Right forelimb (tissue), 1 donor: ENCODE measurements at regions not wholly inside any gene's neighbourhood (a gene's known extent, or its start where the extent isn't known, plus 50 kb on each side); places are given as distances from the start of the nearest gene placed in this dataset.

ENCODE experiments used
- DNase-seq: peaks from one replicate; pipeline ENCODE4 v3.0.0-alpha.2; 2018

DNA sequence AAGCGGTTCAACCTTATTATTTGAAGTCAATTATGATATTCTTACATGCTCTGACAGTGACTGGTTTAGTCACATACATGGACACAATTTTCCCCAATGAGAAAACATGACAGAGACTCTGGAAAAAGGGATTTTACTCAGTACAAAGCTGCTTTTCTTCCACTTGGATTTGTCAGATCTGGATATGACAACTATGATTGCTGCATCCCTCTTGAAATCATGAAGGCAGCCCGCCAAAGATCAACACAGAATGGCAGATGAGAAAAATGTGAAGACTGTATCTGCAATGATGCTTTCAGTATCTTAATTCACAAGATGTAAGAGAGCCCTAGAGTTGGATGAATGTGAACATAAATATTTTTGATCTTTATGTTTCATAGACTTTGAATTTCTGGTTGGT lies 439.6 kb downstream of the CDH8 start:
- DNase-seq: no peak

GRCh38 chr16:61595605-61596004 lies 440.6 kb downstream of the CDH8 start:
- no peak for DNase-seq

GRCh38 chr16:61590577-61590976 lies 445.7 kb downstream of the CDH8 start:
- no peak for DNase-seq

DNA sequence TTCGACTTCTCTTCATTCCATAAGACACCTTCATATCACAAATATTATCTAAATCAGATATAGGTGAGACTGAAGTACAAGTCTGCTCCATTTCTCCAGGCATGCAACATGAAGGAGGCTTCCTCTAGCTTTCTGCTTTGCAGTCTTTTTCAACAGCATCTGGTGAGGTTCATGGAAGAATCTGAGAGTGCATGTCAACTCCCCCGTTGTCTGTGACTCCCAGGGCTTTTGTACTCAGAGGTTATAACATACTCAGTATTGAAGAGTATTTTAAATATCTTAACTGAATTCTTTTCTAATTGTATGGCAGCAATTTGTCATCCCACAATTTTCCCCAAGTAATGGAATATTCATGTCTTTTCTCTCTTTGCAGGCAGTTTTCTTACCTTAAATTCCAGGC lies 448.7 kb downstream of the CDH8 start:
- DNase-seq: no peak

GRCh38 chr16:61581417-61582046 lies 454.7 kb downstream of the CDH8 start:
- DNase-seq: no peak

DNA sequence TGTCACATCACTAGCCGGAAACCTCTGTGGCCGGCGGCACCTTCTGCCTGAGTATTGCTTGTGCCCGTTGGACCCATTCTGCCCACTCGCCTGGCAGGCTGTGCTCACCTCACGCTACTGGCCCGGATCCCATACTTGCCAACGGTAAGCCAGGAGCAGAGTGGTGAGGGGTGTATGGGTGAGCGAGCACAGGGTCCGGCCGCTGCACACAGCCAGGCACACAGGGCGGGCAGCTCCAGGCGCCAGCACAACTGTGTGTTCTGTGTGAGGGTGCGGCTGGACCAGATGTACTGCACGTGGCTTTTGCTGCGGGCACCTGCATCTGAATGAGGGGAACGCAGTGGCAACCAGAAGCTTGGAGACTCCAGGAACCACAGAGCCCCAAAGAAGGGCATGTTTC lies 455.7 kb downstream of the CDH8 start:
- DNase-seq: no peak

GRCh38 chr16:61579195-61579594 lies 457.0 kb downstream of the CDH8 start:
- DNase-seq: no peak

GRCh38 chr16:61576476-61576875 lies 459.8 kb downstream of the CDH8 start:
- no peak for DNase-seq

DNA sequence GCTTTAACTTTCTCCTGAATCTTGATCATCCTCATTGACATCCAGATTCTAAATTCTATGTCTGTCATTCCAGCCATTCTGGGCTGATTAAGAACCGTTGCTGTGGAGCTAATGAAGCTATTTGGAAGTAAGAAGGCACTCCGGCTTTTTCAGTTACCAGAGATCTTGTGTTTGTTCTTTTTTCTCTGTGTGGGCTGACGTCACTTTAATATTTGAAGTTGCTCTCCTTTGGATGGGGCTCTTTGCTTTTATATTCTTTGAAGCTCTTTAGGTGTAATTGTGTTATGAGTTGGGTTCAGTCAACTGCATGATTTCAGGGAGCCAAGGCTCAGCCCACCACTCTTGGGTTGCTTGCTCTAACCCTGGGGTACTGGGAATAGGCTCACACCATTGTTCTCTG lies 460.6 kb downstream of the CDH8 start:
- no peak for DNase-seq

- DNase-seq: no peak
Observed at GRCh38 chr16:61569028-61569427, 467.2 kb downstream of the CDH8 start.

DNA sequence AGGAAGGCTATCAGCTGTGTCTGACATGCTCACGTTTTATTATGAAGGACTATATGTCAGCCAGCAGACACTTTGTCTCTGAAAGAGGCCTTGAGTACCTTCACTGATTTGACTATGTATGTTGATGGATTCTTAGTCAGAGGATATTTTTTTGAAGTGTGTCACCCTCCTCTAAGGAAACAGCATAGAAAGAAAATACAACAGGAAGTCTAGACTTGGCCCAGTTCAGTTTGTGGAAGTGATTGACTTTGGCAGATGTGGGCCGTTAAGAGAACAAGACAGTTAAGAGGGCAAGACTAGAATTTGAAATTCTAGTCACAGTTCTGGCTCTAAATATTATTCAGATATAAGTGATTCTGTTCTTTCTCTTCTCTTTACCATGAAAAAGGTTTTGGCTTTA lies 471.5 kb downstream of the CDH8 start:
- no peak for DNase-seq

- DNase-seq: no peak
Observed at GRCh38 chr16:61555718-61556441, 480.4 kb downstream of the CDH8 start.

DNA sequence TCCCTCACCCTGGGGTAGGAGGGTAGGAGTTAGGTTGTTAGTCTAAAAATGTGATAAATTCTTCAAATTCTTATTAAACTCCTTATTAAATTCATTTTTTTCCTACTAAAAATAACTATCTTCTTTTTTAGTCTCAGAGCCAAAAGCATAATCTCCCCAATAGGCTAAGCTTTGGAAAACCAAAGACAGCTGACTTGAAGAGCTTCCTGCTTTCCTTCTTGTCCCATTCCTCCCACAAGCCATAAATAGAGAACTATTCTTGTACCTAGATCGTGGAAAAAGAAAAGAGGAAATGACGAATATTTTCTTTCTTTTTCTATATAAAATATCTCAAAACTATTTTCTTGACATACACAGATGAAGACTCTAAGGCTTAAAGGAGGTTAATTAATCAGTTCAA lies 486.9 kb downstream of the CDH8 start:
- no peak for DNase-seq

GRCh38 chr16:61547626-61548025 lies 488.6 kb downstream of the CDH8 start:
- no peak for DNase-seq

DNA sequence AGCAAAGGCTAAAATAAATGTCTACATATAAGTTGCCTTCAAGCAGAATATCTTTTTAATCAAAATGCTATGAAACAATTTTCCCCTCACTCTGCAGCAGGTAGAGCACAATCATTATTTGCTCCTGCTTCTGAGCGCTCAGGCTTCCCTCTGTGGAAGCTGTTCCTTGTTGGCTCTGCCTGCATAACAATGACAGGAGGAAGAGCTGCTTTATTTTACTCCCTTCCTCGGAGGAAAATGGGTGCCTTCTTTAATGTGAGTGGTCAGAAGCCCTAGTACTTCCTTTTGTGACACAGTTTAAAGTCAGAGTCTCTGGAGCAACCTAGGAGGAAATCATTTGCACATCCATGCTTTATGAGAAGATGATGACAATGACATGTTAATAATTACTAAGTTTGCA lies 492.1 kb downstream of the CDH8 start:
- DNase-seq: no peak

- no peak for DNase-seq
Observed at GRCh38 chr16:61540216-61540615, 496.0 kb downstream of the CDH8 start.

- no peak for DNase-seq
Observed at GRCh38 chr16:61530697-61531096, 505.5 kb downstream of the CDH8 start.

- no peak for DNase-seq
Observed at GRCh38 chr16:61500851-61501250, 535.4 kb downstream of the CDH8 start.

DNA sequence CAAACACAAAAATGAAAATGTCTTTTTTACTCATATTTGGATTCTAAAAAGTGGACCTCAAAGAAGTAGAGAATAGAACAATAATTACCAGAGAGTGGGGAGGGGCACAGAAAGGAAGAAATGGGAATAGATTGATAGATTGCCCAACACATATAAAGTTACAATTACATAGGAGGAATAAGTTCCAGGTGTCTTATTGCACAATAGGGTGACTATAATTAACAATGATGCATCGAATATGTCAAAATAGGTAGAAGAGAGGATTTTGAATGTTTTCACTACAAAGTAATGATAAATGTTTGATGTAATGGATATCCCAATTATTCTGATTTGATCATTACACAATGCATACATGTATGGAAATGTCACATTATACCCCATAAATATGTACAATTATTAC lies 556.0 kb downstream of the CDH8 start:
- DNase-seq: no peak

DNA sequence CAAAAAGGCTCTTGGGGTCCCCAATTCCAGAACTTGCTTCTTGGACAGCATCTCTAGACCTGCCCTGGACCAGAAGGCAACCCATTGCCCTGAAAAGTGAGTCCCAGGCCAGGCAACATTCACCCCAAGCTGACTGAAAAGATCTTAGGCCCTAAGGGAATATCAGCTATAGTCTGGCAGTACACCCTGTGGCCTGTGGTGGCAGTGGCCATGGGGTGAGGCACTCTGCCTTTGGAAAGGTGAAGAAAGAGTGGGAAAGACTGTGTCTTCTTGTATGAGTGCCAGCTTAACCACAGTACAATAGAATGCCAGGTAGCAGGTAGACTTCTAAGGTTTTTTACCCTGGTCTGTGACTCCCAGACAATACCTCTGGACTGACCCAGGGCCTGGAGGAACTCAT lies 564.5 kb downstream of the CDH8 start:
- no peak for DNase-seq

DNA sequence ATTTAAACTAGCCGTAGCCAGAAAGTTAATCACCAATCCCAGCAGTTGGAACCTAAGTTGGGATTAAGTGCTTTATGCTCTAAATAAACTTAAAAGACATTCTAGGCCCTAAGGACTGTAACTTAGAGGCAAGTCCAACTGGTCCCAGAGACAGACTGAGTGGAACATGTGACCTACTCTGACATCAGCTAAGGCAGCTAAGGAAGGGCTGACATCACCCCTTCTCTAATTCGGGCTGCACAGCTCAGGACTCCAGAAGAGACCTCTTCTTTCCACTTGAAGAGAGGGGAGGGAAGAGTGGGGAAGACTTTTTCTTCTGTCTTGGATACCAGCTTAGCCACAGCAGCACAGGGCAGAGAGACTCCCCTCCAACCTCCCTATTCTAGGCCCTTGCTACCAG lies 565.2 kb downstream of the CDH8 start:
- no peak for DNase-seq

DNA sequence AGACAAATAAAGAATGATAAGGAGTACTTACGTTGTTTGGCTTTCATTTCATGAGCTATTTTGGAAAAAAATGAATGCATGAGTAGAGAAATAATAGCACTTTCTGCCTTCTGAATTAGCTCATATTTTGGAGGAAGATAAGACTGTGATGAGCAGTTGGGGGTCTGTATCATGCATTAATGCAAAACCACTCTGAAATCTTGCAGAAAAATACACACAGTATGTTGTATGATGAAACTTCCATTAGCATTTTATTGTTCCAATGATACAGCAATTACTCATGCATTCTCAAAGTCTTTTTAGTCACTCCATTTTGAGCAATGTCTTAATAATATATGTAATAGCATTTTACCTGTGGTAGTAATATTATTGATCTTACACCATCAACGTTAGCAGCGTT lies 571.0 kb downstream of the CDH8 start:
- no peak for DNase-seq

GRCh38 chr16:61460020-61460419 lies 576.2 kb downstream of the CDH8 start:
- no peak for DNase-seq

- DNase-seq: no peak
Observed at GRCh38 chr16:61435346-61435745, 600.9 kb downstream of the CDH8 start.

GRCh38 chr16:61432421-61432820 lies 603.8 kb downstream of the CDH8 start:
- no peak for DNase-seq
